Cardiac fibroblast (primary cell): ENCODE measurements at regions not wholly inside any gene's neighbourhood (a gene's known extent, or its start where the extent isn't known, plus 50 kb on each side); places are given as distances from the start of the nearest gene placed in this dataset.
"Not testable (repeated sequence)": the region's sequence is repeated elsewhere in the genome, so short reads cannot be mapped to it uniquely, and the experiment has no call there.

Experiments used
- DNase-seq, 2 donors: peaks; one replicate each; pipeline versions ENCODE4 v3.0.0 to v3.0.0-alpha.2; 2010; ENCODE audit warnings: low read depth in 2 of 2
- H3K4me3 ChIP-seq, 2 donors: replicated peaks in 1 of 2; 1 replicate in 1 of 2; 2 replicates in 1 of 2; pipeline ENCODE4 v1.5.1; 2011; ENCODE audit warnings: low read depth in 2 of 2, low read length in 2 of 2, mild to moderate bottlenecking in 2 of 2, moderate library complexity in 1 of 2
- TF ChIP-seq, protein P1 (sequence below): IDR thresholded peaks from one replicate; pipeline ENCODE4 v1.5.1; 2011; ENCODE audit warnings: low read depth, mild to moderate bottlenecking, low read length, inconsistent platforms

DNA sequence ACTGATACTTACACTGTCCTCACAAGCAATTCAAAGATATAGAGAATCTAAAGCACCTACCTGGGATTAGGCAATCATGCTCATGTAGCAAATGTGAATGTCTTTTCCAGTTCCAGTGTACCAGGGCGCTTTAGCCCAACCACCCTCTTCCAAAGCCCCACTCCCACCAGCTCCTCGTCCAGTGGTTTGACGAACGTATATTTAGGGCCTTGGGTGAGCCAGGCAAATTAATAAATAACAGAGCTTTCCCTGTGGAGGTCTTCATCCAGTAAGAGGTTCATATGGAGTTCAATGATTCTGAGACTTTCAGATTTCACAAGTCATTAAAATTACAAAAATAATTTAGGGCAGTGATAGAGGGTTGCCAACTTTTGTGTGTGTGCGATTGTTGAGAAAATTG, 162.3 kb upstream of the C2CD4B start:
- no peak overlapping the region for H3K4me3 ChIP-seq
- TF ChIP-seq, protein P1, sequence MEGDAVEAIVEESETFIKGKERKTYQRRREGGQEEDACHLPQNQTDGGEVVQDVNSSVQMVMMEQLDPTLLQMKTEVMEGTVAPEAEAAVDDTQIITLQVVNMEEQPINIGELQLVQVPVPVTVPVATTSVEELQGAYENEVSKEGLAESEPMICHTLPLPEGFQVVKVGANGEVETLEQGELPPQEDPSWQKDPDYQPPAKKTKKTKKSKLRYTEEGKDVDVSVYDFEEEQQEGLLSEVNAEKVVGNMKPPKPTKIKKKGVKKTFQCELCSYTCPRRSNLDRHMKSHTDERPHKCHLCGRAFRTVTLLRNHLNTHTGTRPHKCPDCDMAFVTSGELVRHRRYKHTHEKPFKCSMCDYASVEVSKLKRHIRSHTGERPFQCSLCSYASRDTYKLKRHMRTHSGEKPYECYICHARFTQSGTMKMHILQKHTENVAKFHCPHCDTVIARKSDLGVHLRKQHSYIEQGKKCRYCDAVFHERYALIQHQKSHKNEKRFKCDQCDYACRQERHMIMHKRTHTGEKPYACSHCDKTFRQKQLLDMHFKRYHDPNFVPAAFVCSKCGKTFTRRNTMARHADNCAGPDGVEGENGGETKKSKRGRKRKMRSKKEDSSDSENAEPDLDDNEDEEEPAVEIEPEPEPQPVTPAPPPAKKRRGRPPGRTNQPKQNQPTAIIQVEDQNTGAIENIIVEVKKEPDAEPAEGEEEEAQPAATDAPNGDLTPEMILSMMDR, result no peak
- DNase-seq, result no peak

DNA sequence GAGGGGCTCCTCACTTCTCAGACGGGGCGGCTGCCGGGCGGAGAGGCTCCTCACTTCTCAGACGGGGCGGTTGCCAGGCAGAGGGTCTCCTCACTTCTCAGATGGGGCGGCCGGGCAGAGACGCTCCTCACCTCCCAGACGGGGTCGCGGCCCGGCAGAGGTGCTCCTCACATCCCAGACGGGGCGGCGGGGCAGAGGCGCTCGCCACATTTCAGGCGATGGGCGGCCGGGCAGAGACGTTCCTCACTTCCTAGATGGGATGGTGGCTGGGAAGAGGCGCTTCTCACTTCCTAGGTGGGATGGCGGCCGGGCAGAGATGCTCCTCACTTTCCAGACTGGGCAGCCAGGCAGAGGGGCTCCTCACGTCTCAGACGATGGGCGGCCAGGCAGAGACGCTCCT, 167.4 kb upstream of the C2CD4B start:
- not testable (repeated sequence) for DNase-seq

DNA sequence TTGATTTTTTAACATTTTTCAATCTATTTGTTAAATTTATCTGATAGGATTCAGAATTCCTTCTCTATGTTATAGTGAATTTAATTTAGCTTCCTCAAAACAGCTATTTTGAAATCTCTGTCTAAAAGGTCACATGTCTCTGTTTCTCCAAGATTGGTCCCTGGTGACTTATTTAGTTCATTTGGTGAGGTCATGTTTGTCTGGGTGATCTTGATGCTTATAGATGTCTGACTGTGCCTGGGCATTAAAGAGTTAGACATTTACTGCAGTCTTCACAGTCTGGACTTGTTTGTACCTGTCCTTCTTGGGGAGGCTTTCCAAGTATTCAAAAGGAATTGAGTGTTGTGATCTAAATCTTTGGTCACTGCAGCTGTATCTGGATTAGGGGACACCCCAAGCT, 169.5 kb upstream of the C2CD4B start:
- TF ChIP-seq, protein P1, result no peak
- no peak overlapping the region for H3K4me3 ChIP-seq
- no peak for DNase-seq

More for the DNA sequence above, 167.4 kb upstream of the C2CD4B start:
- H3K4me3 ChIP-seq, result not testable (repeated sequence)

DNA sequence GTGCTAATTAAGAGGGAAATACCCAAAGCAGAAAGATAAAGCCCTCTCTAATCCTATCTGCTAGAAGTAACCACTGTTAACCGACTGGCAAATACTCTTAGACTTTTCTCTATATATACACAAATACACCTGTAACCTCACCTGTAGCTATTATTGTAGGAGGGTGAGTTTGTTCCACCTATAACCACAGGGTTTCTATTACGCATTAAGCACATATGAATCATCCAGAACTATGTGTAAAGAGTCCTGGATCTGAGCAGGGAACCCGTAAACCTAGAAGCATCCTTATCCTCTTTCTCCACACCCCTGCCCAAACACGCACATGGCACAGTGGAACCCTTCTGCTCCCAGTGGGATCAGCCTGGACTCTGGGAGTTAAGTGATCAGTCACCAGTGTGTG, 172.8 kb upstream of the C2CD4B start:
- no peak for DNase-seq
- H3K4me3 ChIP-seq, result no peak overlapping the region
- TF ChIP-seq, protein P1, result no peak

DNA sequence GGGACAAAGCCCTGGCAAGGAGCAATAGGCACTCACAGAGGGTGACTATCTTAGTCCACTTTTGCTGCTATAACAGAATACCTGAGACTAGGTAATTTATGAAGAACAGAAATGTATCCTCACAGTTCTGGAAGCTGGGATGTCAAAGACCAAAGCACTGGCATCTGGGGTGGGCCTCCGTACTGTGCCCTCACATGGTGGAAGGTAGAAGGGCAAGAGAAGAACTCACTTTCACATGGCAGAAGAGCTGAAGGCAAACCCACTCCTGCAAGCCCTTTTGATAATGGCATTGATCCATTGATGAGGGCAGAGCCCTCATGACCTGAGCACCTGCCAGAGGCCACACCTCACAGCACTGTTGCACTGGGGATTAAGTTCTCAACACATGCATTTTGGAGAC, 173.4 kb upstream of the C2CD4B start:
- TF ChIP-seq, protein P1, result no peak
- no peak overlapping the region for H3K4me3 ChIP-seq
- DNase-seq, result no peak

DNA sequence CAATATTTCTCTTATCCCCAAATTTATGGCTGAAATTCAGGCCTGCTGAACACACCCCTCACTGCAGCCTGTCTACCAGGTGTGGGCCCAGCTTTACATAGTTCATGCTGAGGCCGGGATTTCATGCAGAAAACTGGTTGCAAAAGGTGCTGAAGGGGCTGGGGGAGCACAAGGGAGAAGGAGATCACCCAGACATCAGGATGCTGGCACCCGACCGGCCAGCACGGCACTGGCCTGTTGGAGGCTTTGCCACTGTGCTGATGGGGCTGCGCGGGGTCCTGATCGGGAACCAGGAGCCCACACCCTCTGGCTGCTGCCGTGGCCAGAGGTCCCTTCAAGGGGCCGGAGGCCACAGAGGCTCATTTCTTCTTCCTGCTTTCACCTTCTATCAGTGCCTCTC, 177.9 kb upstream of the C2CD4B start:
- H3K4me3 ChIP-seq, result no peak overlapping the region
- TF ChIP-seq, protein P1, result no peak
- DNase-seq, result no peak

DNA sequence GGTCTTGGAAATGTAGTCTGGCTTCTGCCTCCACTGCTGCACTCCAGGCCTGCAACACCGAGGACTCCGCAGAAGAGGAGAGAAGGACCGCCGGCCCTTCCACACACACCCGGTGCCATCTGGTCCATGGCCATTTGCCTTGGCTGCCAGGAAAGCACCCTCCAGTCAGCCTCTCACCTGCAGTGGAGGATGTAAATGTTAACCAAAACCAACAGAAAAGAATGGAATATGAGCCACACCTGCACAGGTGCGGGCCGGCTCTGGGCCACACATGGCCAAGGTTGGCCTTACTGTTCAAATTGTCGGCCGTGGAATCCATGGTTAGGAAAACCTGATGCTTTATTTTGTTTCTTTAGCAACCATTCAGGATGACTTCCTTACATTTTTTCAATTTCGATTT, 178.3 kb upstream of the C2CD4B start:
- DNase-seq, result no peak
- TF ChIP-seq, protein P1, result no peak

More for the DNA sequence above, 178.3 kb upstream of the C2CD4B start:
- H3K4me3 ChIP-seq, result no peak overlapping the region
